GM12878 (cell line): ENCODE measurements at regions not wholly inside any gene's neighbourhood (a gene's known extent, or its start where the extent isn't known, plus 50 kb on each side); places are given as distances from the start of the nearest gene placed in this dataset.

Experiments
- ATAC-seq: fragments of 200-7000 bp; cut with Tn5 transposase; 3 replicates; pipeline ENCODE4 v1.9.1; 2020; ENCODE audit warnings: mild to moderate bottlenecking, moderate library complexity
- BruUV-seq: library from RNA; stranded (reverse); fragments of 400-500 nt; replicated peaks from 2 replicates; lab custom pipeline; 2021; lab: Mats Ljungman, UMichigan
- CTCF ChIA-PET: fragments of 300-600 bp; sonication (Branson Sonifier 250); formaldehyde crosslinking; extraction: SDS; loops from one replicate; lab custom pipeline; 2021; ENCODE audit warnings: inconsistent platforms; lab: Yijun Ruan, JAX
- POLR2A ChIA-PET: fragments of 350-600 bp; formaldehyde crosslinking; extraction: SDS; loops from one replicate; lab custom pipeline; 2021; ENCODE audit warnings: inconsistent platforms; lab: Charles Lee
- RAD21 ChIA-PET: fragments of 300-600 bp; sonication (Branson Sonifier 250); formaldehyde crosslinking; loops from one replicate; lab custom pipeline; 2023; ENCODE audit warnings: antibody characterized with exemption; ENCODE audit not compliant: unreplicated experiment; lab: Charles Lee
- SMC1A ChIA-PET: fragments of 300-600 bp; sonication (Branson Sonifier 250); formaldehyde crosslinking; loops from one replicate; lab custom pipeline; 2023; ENCODE audit not compliant: unreplicated experiment, uncharacterized antibody; lab: Charles Lee
- DNase-seq: peaks from one replicate; pipeline ENCODE4 v3.0.0-alpha.2; 2011; ENCODE audit warnings: low read depth, low spot score
- FAIRE-seq: peaks from 3 replicates; lab custom pipeline; 2011; peaks lifted over from hg19 to GRCh38; lab: Jason Lieb, UNC
- H2AFZ ChIP-seq: 2 replicates; pipeline ENCODE4 v1.6.0; 2011; ENCODE audit warnings: low read depth, low read length, control low read depth; ENCODE audit not compliant: control insufficient read depth
- H3K27ac ChIP-seq: 2 replicates; pipeline ENCODE4 v1.5.1; 2011; ENCODE audit warnings: control low read depth; ENCODE audit not compliant: control insufficient read depth, insufficient read depth
- H3K27me3 ChIP-seq, 2 experiments: replicated peaks in 1 of 2; 2 replicates each; pipeline versions ENCODE4 v1.6.0 to v1.6.1; 2011; ENCODE audit warnings: low read length in 1 of 2; ENCODE audit not compliant: control insufficient read depth in 2 of 2, insufficient read depth in 2 of 2
- H3K36me3 ChIP-seq, 2 experiments: 2 replicates each; pipeline ENCODE4 v1.5.1; 2011; ENCODE audit warnings: low read length in 1 of 2; ENCODE audit not compliant: control insufficient read depth in 2 of 2, insufficient read depth in 2 of 2
- H3K4me1 ChIP-seq: 2 replicates; pipeline ENCODE4 v1.6.1; 2011; ENCODE audit warnings: mild to moderate bottlenecking, low read length, moderate library complexity, mixed read lengths; ENCODE audit not compliant: control insufficient read depth, insufficient read depth
- H3K4me2 ChIP-seq: 2 replicates; pipeline ENCODE4 v1.6.0; 2011; ENCODE audit warnings: control low read depth; ENCODE audit not compliant: control insufficient read depth, insufficient read depth
- H3K4me3 ChIP-seq: fragments of 200-600 bp; sonication (generic); 2 replicates; pipeline ENCODE4 v1.5.1; 2016
- H3K79me2 ChIP-seq: 2 replicates; pipeline ENCODE4 v1.6.0; 2011; ENCODE audit warnings: low read length; ENCODE audit not compliant: control insufficient read depth, insufficient read depth
- H3K9ac ChIP-seq: 2 replicates; pipeline ENCODE4 v1.8.0; 2011; ENCODE audit warnings: low read length, control low read depth, mixed read lengths; ENCODE audit not compliant: control insufficient read depth, insufficient read depth
- H3K9me3 ChIP-seq: replicated peaks from 3 replicates; pipeline ENCODE4 v1.5.1; 2011; ENCODE audit warnings: mild to moderate bottlenecking, low read length; ENCODE audit not compliant: control insufficient read depth, insufficient read depth
- H4K20me1 ChIP-seq: 2 replicates; pipeline ENCODE4 v1.6.0; 2011; ENCODE audit not compliant: control insufficient read depth, insufficient read depth
- CEBPZ ChIP-seq: fragments of 150-350 bp; IDR thresholded peaks from 2 replicates; pipeline ENCODE4 v1.6.1; 2016; ENCODE audit warnings: low read depth, low read length
- HCFC1 ChIP-seq: fragments of 150-350 bp; IDR thresholded peaks from 2 replicates; pipeline ENCODE4 v1.6.1; 2014; ENCODE audit warnings: low read length
- IKZF2 ChIP-seq, 2 experiments: fragments of 450-650 bp; IDR thresholded peaks; 2 replicates each; pipeline ENCODE4 v1.6.1; 2017; ENCODE audit warnings: mild to moderate bottlenecking in 2 of 2, moderate library complexity in 2 of 2
- MYB ChIP-seq: fragments of 150-350 bp; IDR thresholded peaks from 2 replicates; pipeline ENCODE4 v1.6.1; 2014; ENCODE audit warnings: mild to moderate bottlenecking, low read depth, low read length, borderline replicate concordance
- POLR2A ChIP-seq: IDR thresholded peaks from 2 replicates; pipeline ENCODE4 v1.6.1; 2011; ENCODE audit warnings: low read depth, mild to moderate bottlenecking, low read length
- RAD51 ChIP-seq: fragments of 450-650 bp; IDR thresholded peaks from 2 replicates; pipeline ENCODE4 v1.6.1; 2016; ENCODE audit warnings: moderate library complexity, mild to moderate bottlenecking, inconsistent platforms
- SPI1 ChIP-seq: IDR thresholded peaks from 2 replicates; pipeline ENCODE4 v1.6.1; 2011; ENCODE audit warnings: low read depth, mild to moderate bottlenecking, low read length, moderate library complexity, borderline replicate concordance; ENCODE audit not compliant: insufficient read depth
- STAT3 ChIP-seq: IDR thresholded peaks from 2 replicates; pipeline ENCODE4 v1.6.1; 2011; ENCODE audit warnings: low read depth, low read length, improper control_type of control experiment
- SUZ12 ChIP-seq: fragments of 200-600 bp; sonication (generic); IDR thresholded peaks from one replicate; pipeline ENCODE4 v1.6.1; 2018; ENCODE audit warnings: antibody characterized with exemption, mild to moderate bottlenecking; ENCODE audit not compliant: unreplicated experiment
- WGBS: methylation state at CpG from one replicate; pipeline ENCODE4 v1.1.6; 2016; ENCODE audit warnings: low lambda C conversion rate; ENCODE audit not compliant: insufficient replicate concordance, insufficient coverage; ENCODE audit errors: missing lambda C conversion rate; 5-methylcytosine and 5-hydroxymethylcytosine counted together
- in situ Hi-C: fragments of 300-500 bp; cut with MboI; formaldehyde crosslinking; loops from 9 replicates; pipeline ENCODE4 v1.14.3; 2018; ENCODE audit warnings: mixed read lengths
- intact Hi-C: fragments of 100-400 bp; cut with micrococcal nuclease; formaldehyde crosslinking; loops from one replicate; pipeline ENCODE4 v1.14.2; 2022; ENCODE audit not compliant: unreplicated experiment
- TF ChIP-seq, protein P1 (sequence below): fragments of 450-650 bp; IDR thresholded peaks from 2 replicates; pipeline ENCODE4 v1.6.1; 2017; ENCODE audit warnings: low read depth, mild to moderate bottlenecking, moderate library complexity
- TF ChIP-seq, protein P2 (sequence below): fragments of 450-650 bp; IDR thresholded peaks from 2 replicates; pipeline ENCODE4 v1.6.1; 2017; ENCODE audit warnings: mild to moderate bottlenecking
- TF ChIP-seq, protein P3 (sequence below): fragments of 150-350 bp; IDR thresholded peaks from 2 replicates; pipeline ENCODE4 v1.6.1; 2014; ENCODE audit warnings: mild to moderate bottlenecking, low read depth, low read length

GRCh38 chr5:28743716-28744110, 1705.3 kb upstream of the CDH9 start (continued):
- TF ChIP-seq CEBPZ (no peak), MYB (no peak), SPI1 (no peak), STAT3 (no peak)
- TF ChIP-seq, all 136 proteins: peak for 0

DNA sequence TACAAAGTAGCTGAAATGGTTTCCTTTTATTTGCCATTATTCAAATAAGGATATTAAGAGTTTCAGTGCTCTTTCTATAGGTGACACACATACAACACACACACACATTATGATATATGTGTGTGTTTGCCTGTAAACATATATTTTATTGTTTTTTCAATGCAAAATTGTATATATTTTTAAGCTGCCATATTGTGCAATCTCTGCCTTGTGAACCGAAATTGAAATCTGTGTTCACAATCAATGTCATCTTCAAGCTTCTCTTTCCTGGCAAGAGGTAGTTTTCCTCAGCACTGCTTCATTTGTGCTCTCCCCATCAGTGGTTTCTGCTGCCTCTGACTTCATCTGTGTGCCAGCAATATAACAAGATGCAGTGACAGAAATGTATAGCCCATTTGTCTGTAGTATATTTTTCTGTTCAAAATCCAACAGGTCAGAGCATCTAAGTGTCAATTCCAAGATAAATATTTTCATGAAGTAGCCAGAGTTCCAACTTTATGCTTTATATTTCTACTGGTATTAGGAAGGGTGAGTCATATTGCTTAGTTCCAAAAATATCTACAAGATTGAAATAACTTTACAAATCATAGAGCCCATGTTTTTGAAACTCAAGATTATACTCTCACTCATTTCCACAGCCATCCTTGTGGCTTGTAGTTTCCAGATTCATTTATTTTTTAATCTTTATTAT, 1704.8 kb upstream of the CDH9 start:
- WGBS, result 0% methylated on average over 1 of the region's 1 CpG
- ATAC-seq (no peak), DNase-seq (no peak), FAIRE-seq (no peak)
- Histone ChIP-seq H3K4me1 (no peaks in the 10 kb centered on the region), H3K4me2 (no peak overlapping the region), H3K9me3 (no peaks in the 10 kb centered on the region), H3K27me3 (no peaks in the 10 kb centered on the region), H3K79me2 (no peaks in the 10 kb centered on the region), H3K9ac (no peak overlapping the region), H4K20me1 (no peaks in the 10 kb centered on the region), H3K27ac (no peak overlapping the region), H3K4me3 (no peak overlapping the region), H3K36me3 (no peaks in the 10 kb centered on the region), H2AFZ (no peak overlapping the region)
- BruUV-seq, result no TSS peak
- in situ Hi-C loops (no loop called here), intact Hi-C loops (no loop called here)
- ChIA-PET SMC1A (interaction anchor here (0.6 to 2.4 kb wide), 7 partner anchors 8 to 270 kb away, joined by 3 to 10 read pairs (median 4); no protein-coding TSS in a partner anchor), POLR2A (no interaction called here), RAD21 (interaction anchor here (0.6 kb wide), 1 partner anchor 107 kb away, joined by 4 read pairs; no protein-coding TSS in a partner anchor), CTCF (interaction anchor here (1.2 to 1.7 kb wide), 2 partner anchors 9 to 269 kb away, joined by 3 to 5 read pairs; no protein-coding TSS in a partner anchor)
- TF ChIP-seq, protein P1, sequence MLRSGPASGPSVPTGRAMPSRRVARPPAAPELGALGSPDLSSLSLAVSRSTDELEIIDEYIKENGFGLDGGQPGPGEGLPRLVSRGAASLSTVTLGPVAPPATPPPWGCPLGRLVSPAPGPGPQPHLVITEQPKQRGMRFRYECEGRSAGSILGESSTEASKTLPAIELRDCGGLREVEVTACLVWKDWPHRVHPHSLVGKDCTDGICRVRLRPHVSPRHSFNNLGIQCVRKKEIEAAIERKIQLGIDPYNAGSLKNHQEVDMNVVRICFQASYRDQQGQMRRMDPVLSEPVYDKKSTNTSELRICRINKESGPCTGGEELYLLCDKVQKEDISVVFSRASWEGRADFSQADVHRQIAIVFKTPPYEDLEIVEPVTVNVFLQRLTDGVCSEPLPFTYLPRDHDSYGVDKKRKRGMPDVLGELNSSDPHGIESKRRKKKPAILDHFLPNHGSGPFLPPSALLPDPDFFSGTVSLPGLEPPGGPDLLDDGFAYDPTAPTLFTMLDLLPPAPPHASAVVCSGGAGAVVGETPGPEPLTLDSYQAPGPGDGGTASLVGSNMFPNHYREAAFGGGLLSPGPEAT, result no peak
- TF ChIP-seq RAD51 (no peak), SUZ12 (no peak), POLR2A (no peak), HCFC1 (no peak), IKZF2 (IDR thresholded peaks at IDR 0.05) (no peak)
- TF ChIP-seq, protein P2, sequence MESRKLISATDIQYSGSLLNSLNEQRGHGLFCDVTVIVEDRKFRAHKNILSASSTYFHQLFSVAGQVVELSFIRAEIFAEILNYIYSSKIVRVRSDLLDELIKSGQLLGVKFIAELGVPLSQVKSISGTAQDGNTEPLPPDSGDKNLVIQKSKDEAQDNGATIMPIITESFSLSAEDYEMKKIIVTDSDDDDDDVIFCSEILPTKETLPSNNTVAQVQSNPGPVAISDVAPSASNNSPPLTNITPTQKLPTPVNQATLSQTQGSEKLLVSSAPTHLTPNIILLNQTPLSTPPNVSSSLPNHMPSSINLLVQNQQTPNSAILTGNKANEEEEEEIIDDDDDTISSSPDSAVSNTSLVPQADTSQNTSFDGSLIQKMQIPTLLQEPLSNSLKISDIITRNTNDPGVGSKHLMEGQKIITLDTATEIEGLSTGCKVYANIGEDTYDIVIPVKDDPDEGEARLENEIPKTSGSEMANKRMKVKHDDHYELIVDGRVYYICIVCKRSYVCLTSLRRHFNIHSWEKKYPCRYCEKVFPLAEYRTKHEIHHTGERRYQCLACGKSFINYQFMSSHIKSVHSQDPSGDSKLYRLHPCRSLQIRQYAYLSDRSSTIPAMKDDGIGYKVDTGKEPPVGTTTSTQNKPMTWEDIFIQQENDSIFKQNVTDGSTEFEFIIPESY, result no peak
- TF ChIP-seq, protein P3, sequence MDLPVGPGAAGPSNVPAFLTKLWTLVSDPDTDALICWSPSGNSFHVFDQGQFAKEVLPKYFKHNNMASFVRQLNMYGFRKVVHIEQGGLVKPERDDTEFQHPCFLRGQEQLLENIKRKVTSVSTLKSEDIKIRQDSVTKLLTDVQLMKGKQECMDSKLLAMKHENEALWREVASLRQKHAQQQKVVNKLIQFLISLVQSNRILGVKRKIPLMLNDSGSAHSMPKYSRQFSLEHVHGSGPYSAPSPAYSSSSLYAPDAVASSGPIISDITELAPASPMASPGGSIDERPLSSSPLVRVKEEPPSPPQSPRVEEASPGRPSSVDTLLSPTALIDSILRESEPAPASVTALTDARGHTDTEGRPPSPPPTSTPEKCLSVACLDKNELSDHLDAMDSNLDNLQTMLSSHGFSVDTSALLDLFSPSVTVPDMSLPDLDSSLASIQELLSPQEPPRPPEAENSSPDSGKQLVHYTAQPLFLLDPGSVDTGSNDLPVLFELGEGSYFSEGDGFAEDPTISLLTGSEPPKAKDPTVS, result no peak
